Smooth muscle cell (in vitro differentiated cells): ENCODE measurements at regions not wholly inside any gene's neighbourhood (a gene's known extent, or its start where the extent isn't known, plus 50 kb on each side); places are given as distances from the start of the nearest gene placed in this dataset.

Experiments
- DNase-seq: peaks from one replicate; lab custom pipeline; 2025; ENCODE audit not compliant: unreplicated experiment; lab: John Stamatoyannopoulos, UW
- H2AFZ ChIP-seq: fragments of 200-600 bp; sonication (generic); 2 replicates; pipeline ENCODE4 v1.6.0; 2016; ENCODE audit warnings: antibody characterized with exemption, low read depth, mild to moderate bottlenecking
- H3F3A ChIP-seq: fragments of 200-600 bp; sonication (generic); 2 replicates; pipeline ENCODE4 v1.6.0; 2017; ENCODE audit warnings: antibody characterized with exemption, low read depth
- H3K27ac ChIP-seq: fragments of 200-600 bp; sonication (generic); 2 replicates; pipeline ENCODE4 v1.5.1; 2016; ENCODE audit warnings: low read depth, mild to moderate bottlenecking
- H3K27me3 ChIP-seq: fragments of 200-600 bp; sonication (generic); 2 replicates; pipeline ENCODE4 v1.6.1; 2016; ENCODE audit warnings: low read depth, mild to moderate bottlenecking
- H3K36me3 ChIP-seq: fragments of 200-600 bp; sonication (generic); 2 replicates; pipeline ENCODE4 v1.5.1; 2016; ENCODE audit warnings: low read depth
- H3K4me1 ChIP-seq: fragments of 200-600 bp; sonication (generic); 2 replicates; pipeline ENCODE4 v1.5.1; 2016; ENCODE audit warnings: low read depth
- H3K4me2 ChIP-seq: fragments of 200-600 bp; sonication (generic); 2 replicates; pipeline ENCODE4 v1.6.0; 2016; ENCODE audit warnings: mild to moderate bottlenecking
- H3K4me3 ChIP-seq: fragments of 200-600 bp; sonication (generic); 2 replicates; pipeline ENCODE4 v1.5.1; 2016; ENCODE audit warnings: mild to moderate bottlenecking
- H3K79me2 ChIP-seq: fragments of 200-600 bp; sonication (generic); 2 replicates; pipeline ENCODE4 v1.6.0; 2016; ENCODE audit warnings: low read depth, mild to moderate bottlenecking
- H3K9ac ChIP-seq: fragments of 200-600 bp; sonication (generic); 2 replicates; pipeline ENCODE4 v1.6.0; 2016; ENCODE audit warnings: low read depth
- H3K9me3 ChIP-seq: fragments of 200-600 bp; sonication (generic); replicated peaks from 2 replicates; pipeline ENCODE4 v1.5.1; 2016; ENCODE audit warnings: low read depth
- H4K20me1 ChIP-seq: fragments of 200-600 bp; sonication (generic); 2 replicates; pipeline ENCODE4 v1.6.0; 2016; ENCODE audit warnings: low read depth
- CTCF ChIP-seq: fragments of 200-600 bp; sonication (generic); IDR thresholded peaks from 2 replicates; pipeline ENCODE4 v1.5.1; 2017; ENCODE audit warnings: borderline replicate concordance, mild to moderate bottlenecking, antibody characterized with exemption; ENCODE audit not compliant: insufficient read depth, poor library complexity, severe bottlenecking
- WGBS: methylation state at CpG from one replicate; pipeline ENCODE4 v1.1.7; 2016; ENCODE audit warnings: low lambda C conversion rate; 5-methylcytosine and 5-hydroxymethylcytosine counted together

GRCh38 chr14:30267141-30267540 lies 291.8 kb upstream of the G2E3 start:
- H2AFZ ChIP-seq = peak overlapping the region; percentile 56
- H3K79me2 ChIP-seq = no peaks in the 10 kb centered on the region
- no peaks in the 10 kb centered on the region for H3F3A ChIP-seq
- no peaks in the 10 kb centered on the region for H3K4me1 ChIP-seq
- peak overlapping the region; percentile 13 for H3K4me2 ChIP-seq
- no peak overlapping the region for H3K4me3 ChIP-seq
- no peak for DNase-seq
- H3K36me3 ChIP-seq = no peaks in the 10 kb centered on the region
- no peaks in the 10 kb centered on the region for H3K9me3 ChIP-seq
- 20% methylated on average over 1 of the region's 1 CpG for WGBS
- no peak for TF ChIP-seq CTCF
- H4K20me1 ChIP-seq = no peaks in the 10 kb centered on the region
- H3K27me3 ChIP-seq = no peaks in the 10 kb centered on the region
- no peak overlapping the region for H3K9ac ChIP-seq
- no peak overlapping the region for H3K27ac ChIP-seq

- H3K27ac ChIP-seq = no peak overlapping the region
- H3F3A ChIP-seq = no peaks in the 10 kb centered on the region
- H3K36me3 ChIP-seq = no peaks in the 10 kb centered on the region
- 27% methylated on average over 29 of the region's 29 CpGs for WGBS
- H4K20me1 ChIP-seq = no peaks in the 10 kb centered on the region
- H3K9me3 ChIP-seq = no peaks in the 10 kb centered on the region
- H3K4me2 ChIP-seq = peak overlapping the region; percentile 84
- no peaks in the 10 kb centered on the region for H3K79me2 ChIP-seq
- peak; percentile 38 for DNase-seq
- H3K9ac ChIP-seq = no peak overlapping the region
- H3K4me1 ChIP-seq = peaks cover 10% of the 10 kb centered on the region
- TF ChIP-seq CTCF = peak; percentile 81
- H3K27me3 ChIP-seq = no peaks in the 10 kb centered on the region
- H3K4me3 ChIP-seq = peak overlapping the region; percentile 40
- H2AFZ ChIP-seq = peak overlapping the region; percentile 88
Observed at GRCh38 chr14:30270200-30271161, 288.5 kb upstream of the G2E3 start.

- Histone ChIP-seq H3K9me3 (no peaks in the 10 kb centered on the region), H3K27me3 (no peaks in the 10 kb centered on the region), H3K9ac (no peak overlapping the region), H2AFZ (no peak overlapping the region), H3K4me1 (peaks cover 10% of the 10 kb centered on the region), H3K27ac (no peak overlapping the region), H3F3A (no peaks in the 10 kb centered on the region), H3K79me2 (no peaks in the 10 kb centered on the region), H3K36me3 (no peaks in the 10 kb centered on the region), H4K20me1 (no peaks in the 10 kb centered on the region), H3K4me3 (no peak overlapping the region), H3K4me2 (no peak overlapping the region)
- TF ChIP-seq CTCF = no peak
- DNase-seq = no peak
- 90% methylated on average over 6 of the region's 6 CpGs for WGBS
Observed at GRCh38 chr14:30271811-30272323, 287.1 kb upstream of the G2E3 start.
